Neural progenitor cell (in vitro differentiated cells): ENCODE measurements at regions not wholly inside any gene's neighbourhood (a gene's known extent, or its start where the extent isn't known, plus 50 kb on each side); places are given as distances from the start of the nearest gene placed in this dataset.

Experiments
- DNase-seq: peaks from one replicate; pipeline ENCODE4 v3.0.0-alpha.2; 2016; ENCODE audit warnings: low spot score
- H2AFZ ChIP-seq: fragments of 200-600 bp; sonication (generic); replicated peaks from 2 replicates; pipeline ENCODE4 v1.6.1; 2016; ENCODE audit warnings: antibody characterized with exemption
- H3F3A ChIP-seq: fragments of 200-600 bp; sonication (generic); 2 replicates; pipeline ENCODE4 v1.6.1; 2016; ENCODE audit warnings: antibody characterized with exemption, low read depth
- H3K27ac ChIP-seq: fragments of 200-600 bp; sonication (generic); 2 replicates; pipeline ENCODE4 v1.5.1; 2016; ENCODE audit warnings: mild to moderate bottlenecking
- H3K27me3 ChIP-seq: fragments of 200-600 bp; sonication (generic); 2 replicates; pipeline ENCODE4 v1.6.1; 2016; ENCODE audit warnings: mild to moderate bottlenecking, moderate library complexity
- H3K36me3 ChIP-seq: fragments of 200-600 bp; sonication (generic); 2 replicates; pipeline ENCODE4 v1.5.1; 2016
- H3K4me1 ChIP-seq: fragments of 200-600 bp; sonication (generic); 2 replicates; pipeline ENCODE4 v1.6.1; 2016; ENCODE audit warnings: mixed run types
- H3K4me2 ChIP-seq: fragments of 200-600 bp; sonication (generic); 2 replicates; pipeline ENCODE4 v1.6.1; 2016
- H3K4me3 ChIP-seq: fragments of 200-600 bp; sonication (generic); 2 replicates; pipeline ENCODE4 v1.5.1; 2016
- H3K79me2 ChIP-seq: fragments of 200-600 bp; sonication (generic); 2 replicates; pipeline ENCODE4 v1.6.1; 2016; ENCODE audit warnings: low read depth
- H3K9ac ChIP-seq: fragments of 200-600 bp; sonication (generic); 2 replicates; pipeline ENCODE4 v1.6.1; 2016
- H3K9me3 ChIP-seq: fragments of 200-600 bp; sonication (generic); 2 replicates; pipeline ENCODE4 v1.5.1; 2016; ENCODE audit warnings: low read depth
- H4K20me1 ChIP-seq: fragments of 200-600 bp; sonication (generic); 2 replicates; pipeline ENCODE4 v1.6.1; 2016; ENCODE audit warnings: low read depth
- H3K27ac Mint-ChIP-seq: 3 replicates; pipeline ENCODE4 v1.8.0; 2021; ENCODE audit warnings: mixed read lengths
- H3K27me3 Mint-ChIP-seq: 2 replicates; pipeline ENCODE4 v1.8.0; 2022; ENCODE audit warnings: low read depth, mild to moderate bottlenecking, inconsistent platforms, moderate library complexity, mixed read lengths; ENCODE audit not compliant: insufficient read depth
- H3K36me3 Mint-ChIP-seq: 3 replicates; pipeline ENCODE4 v1.8.0; 2021; ENCODE audit warnings: mixed read lengths
- H3K4me1 Mint-ChIP-seq: 3 replicates; pipeline ENCODE4 v1.8.0; 2021; ENCODE audit warnings: mixed read lengths
- H3K4me3 Mint-ChIP-seq: 3 replicates; pipeline ENCODE4 v1.8.0; 2021; ENCODE audit warnings: mild to moderate bottlenecking, moderate library complexity, mixed read lengths
- H3K9me3 Mint-ChIP-seq: 3 replicates; pipeline ENCODE4 v1.8.0; 2020; ENCODE audit warnings: mixed read lengths
- CTCF ChIP-seq: fragments of 200-600 bp; sonication (generic); IDR thresholded peaks from 2 replicates; pipeline ENCODE4 v1.5.1; 2017; ENCODE audit warnings: antibody characterized with exemption, mild to moderate bottlenecking
- EZH2 ChIP-seq: fragments of 200-600 bp; sonication (generic); IDR thresholded peaks from 2 replicates; pipeline ENCODE4 v1.6.1; 2017; ENCODE audit warnings: antibody characterized with exemption, mild to moderate bottlenecking, moderate library complexity
- EZH2phosphoT487 ChIP-seq: fragments of 200-600 bp; sonication (generic); IDR thresholded peaks from 2 replicates; pipeline ENCODE4 v1.6.1; 2017; ENCODE audit warnings: antibody characterized with exemption

- Mint-ChIP-seq H3K27me3 (no peaks in the 10 kb centered on the region), H3K9me3 (no peaks in the 10 kb centered on the region), H3K36me3 (no peaks in the 10 kb centered on the region), H3K4me1 (peaks cover 9% of the 10 kb centered on the region), H3K4me3 (no peak overlapping the region), H3K27ac (no peak overlapping the region)
- Histone ChIP-seq H3K9ac (no peak overlapping the region), H3K79me2 (no peaks in the 10 kb centered on the region), H3K36me3 (no peaks in the 10 kb centered on the region), H3K27ac (no peak overlapping the region), H2AFZ (no peak overlapping the region), H3K4me1 (peaks cover 11% of the 10 kb centered on the region), H3K4me2 (no peak overlapping the region), H3K4me3 (no peak overlapping the region), H3F3A (peaks cover 9% of the 10 kb centered on the region), H3K27me3 (no peaks in the 10 kb centered on the region), H4K20me1 (no peaks in the 10 kb centered on the region), H3K9me3 (no peaks in the 10 kb centered on the region)
- TF ChIP-seq EZH2phosphoT487 (no peak), EZH2 (no peak), CTCF (no peak)
- DNase-seq: no peak
Observed at GRCh38 chr9:107869111-107869510, 379.5 kb upstream of the KLF4 start.

- no peaks in the 10 kb centered on the region for H3K9me3 ChIP-seq
Observed at GRCh38 chr9:107868186-107868585, 378.6 kb upstream of the KLF4 start.

GRCh38 chr9:107867738-107868137, 378.2 kb upstream of the KLF4 start:
- no peaks in the 10 kb centered on the region for H3K36me3 Mint-ChIP-seq
- Histone ChIP-seq H3K4me1 (peaks cover 8% of the 10 kb centered on the region), H3K4me3 (no peak overlapping the region), H4K20me1 (no peaks in the 10 kb centered on the region), H3K79me2 (no peaks in the 10 kb centered on the region), H3K27me3 (no peaks in the 10 kb centered on the region), H3F3A (peaks cover 2% of the 10 kb centered on the region), H3K9ac (no peak overlapping the region), H3K36me3 (no peaks in the 10 kb centered on the region), H3K4me2 (no peak overlapping the region), H3K9me3 (no peaks in the 10 kb centered on the region), H2AFZ (no peak overlapping the region), H3K27ac (no peak overlapping the region)
- no peak for DNase-seq
- no peak overlapping the region for H3K4me3 Mint-ChIP-seq
- H3K27me3 Mint-ChIP-seq: no peaks in the 10 kb centered on the region
- no peak overlapping the region for H3K27ac Mint-ChIP-seq
- peaks cover 7% of the 10 kb centered on the region for H3K4me1 Mint-ChIP-seq
- TF ChIP-seq CTCF: no peak
- TF ChIP-seq EZH2phosphoT487: no peak
- no peak for TF ChIP-seq EZH2
- no peaks in the 10 kb centered on the region for H3K9me3 Mint-ChIP-seq

More at GRCh38 chr9:107868186-107868585, 378.6 kb upstream of the KLF4 start:
- H3F3A ChIP-seq: peaks cover 7% of the 10 kb centered on the region
- H3K79me2 ChIP-seq: no peaks in the 10 kb centered on the region
- H3K27ac ChIP-seq: no peak overlapping the region
- Mint-ChIP-seq H3K4me1 (peaks cover 9% of the 10 kb centered on the region), H3K27me3 (no peaks in the 10 kb centered on the region), H3K36me3 (no peaks in the 10 kb centered on the region), H3K4me3 (no peak overlapping the region), H3K27ac (no peak overlapping the region), H3K9me3 (no peaks in the 10 kb centered on the region)
- H3K4me2 ChIP-seq: no peak overlapping the region
- H4K20me1 ChIP-seq: no peaks in the 10 kb centered on the region
- H3K4me3 ChIP-seq: no peak overlapping the region
- H3K27me3 ChIP-seq: no peaks in the 10 kb centered on the region
- TF ChIP-seq EZH2phosphoT487: no peak
- no peak for TF ChIP-seq EZH2
- no peak for TF ChIP-seq CTCF
- H2AFZ ChIP-seq: no peak overlapping the region
- H3K4me1 ChIP-seq: peaks cover 11% of the 10 kb centered on the region
- H3K9ac ChIP-seq: no peak overlapping the region
- no peak for DNase-seq
- H3K36me3 ChIP-seq: no peaks in the 10 kb centered on the region
